ENCODE measurements at regions not wholly inside any gene's neighbourhood (a gene's known extent, or its start where the extent isn't known, plus 50 kb on each side); places are given as distances from the start of the nearest gene placed in this dataset.
A peak's percentile ranks its signal among the peaks of the same experiment; 100 is the strongest.
"Not testable (repeated sequence)": the region's sequence is repeated elsewhere in the genome, so short reads cannot be mapped to it uniquely, and the experiment has no call there.

DNA sequence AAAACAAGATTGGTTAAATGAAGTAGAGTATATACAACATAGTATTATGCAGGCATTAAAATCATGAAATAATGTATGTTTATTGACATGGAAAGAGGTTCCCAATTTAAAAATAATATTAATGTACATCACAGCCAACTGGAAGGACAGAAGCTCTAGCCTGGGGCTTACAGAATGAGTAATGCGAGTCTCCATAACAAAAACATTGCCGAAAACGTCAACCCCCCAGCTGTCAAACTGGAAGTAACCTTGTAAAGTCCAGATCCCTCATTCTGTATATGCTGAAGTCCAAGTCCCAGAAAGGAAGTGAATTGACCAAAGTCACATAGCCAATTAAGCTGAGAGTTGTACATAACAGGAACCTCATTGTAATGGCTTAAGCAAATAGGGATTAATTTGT lies 128.7 kb upstream of the ECI2 start:
- TF ChIP-seq, protein P1, sequence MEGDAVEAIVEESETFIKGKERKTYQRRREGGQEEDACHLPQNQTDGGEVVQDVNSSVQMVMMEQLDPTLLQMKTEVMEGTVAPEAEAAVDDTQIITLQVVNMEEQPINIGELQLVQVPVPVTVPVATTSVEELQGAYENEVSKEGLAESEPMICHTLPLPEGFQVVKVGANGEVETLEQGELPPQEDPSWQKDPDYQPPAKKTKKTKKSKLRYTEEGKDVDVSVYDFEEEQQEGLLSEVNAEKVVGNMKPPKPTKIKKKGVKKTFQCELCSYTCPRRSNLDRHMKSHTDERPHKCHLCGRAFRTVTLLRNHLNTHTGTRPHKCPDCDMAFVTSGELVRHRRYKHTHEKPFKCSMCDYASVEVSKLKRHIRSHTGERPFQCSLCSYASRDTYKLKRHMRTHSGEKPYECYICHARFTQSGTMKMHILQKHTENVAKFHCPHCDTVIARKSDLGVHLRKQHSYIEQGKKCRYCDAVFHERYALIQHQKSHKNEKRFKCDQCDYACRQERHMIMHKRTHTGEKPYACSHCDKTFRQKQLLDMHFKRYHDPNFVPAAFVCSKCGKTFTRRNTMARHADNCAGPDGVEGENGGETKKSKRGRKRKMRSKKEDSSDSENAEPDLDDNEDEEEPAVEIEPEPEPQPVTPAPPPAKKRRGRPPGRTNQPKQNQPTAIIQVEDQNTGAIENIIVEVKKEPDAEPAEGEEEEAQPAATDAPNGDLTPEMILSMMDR (IDR thresholded peaks at IDR 0.05; ENCODE audit: low read depth, low read length) = no peak
- no peak for DNase-seq (ENCODE audit: low read depth, low spot score)
- no peak overlapping the region for H3K4me3 ChIP-seq (ENCODE audit: low read depth, low read length)
- in situ Hi-C loops (cut with HindIII; ENCODE audit: low sequenced_read_pairs) = no loop called here

DNA sequence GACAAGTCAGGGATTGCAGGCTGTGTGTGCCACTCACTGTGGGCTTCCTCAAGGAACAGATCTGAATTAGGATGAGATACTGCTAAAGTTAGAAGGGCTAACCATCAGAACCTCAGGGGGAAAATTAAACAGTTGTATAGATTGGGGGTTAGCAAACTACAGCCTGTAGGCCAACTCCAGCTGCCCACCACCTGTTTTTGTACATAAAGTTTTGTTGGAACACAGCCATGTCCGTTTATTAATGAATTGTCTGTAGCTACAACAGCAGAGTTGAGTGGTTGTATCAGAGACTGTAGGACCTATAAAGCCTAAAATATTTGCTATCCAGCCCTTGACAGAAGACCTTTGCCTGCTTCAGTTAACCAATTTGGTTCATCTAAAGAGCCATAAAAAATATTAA lies 127.2 kb upstream of the ECI2 start:
- in situ Hi-C loops (cut with HindIII; ENCODE audit: low sequenced_read_pairs) = no loop called here
- no peak overlapping the region for H3K4me3 ChIP-seq (ENCODE audit: low read depth, low read length)
- TF ChIP-seq, protein P1 (IDR thresholded peaks at IDR 0.05; ENCODE audit: low read depth, low read length) = no peak
- no peak for DNase-seq (ENCODE audit: low read depth, low spot score)

DNA sequence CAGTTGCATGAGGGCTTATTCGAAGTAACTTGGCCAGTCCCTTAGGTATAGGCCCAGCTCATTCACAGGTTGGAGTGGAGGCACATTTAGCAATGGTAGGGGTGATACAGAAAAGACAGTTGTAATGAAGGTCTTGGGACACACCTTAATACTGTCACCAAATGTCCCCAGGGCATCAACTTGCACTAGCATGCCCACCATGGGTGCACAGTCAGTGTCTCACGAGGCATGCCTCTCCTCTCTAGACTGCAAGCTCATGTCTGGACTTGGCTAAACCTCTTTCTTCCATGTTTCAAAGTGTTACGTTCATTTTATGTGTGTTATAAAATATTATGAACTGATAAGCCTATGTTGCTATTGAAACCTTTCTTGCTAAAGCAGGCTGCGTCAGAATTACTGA lies 124.0 kb upstream of the ECI2 start:
- no peak for DNase-seq (ENCODE audit: low read depth, low spot score)
- TF ChIP-seq, protein P1 (IDR thresholded peaks at IDR 0.05; ENCODE audit: low read depth, low read length) = no peak
- H3K4me3 ChIP-seq (ENCODE audit: low read depth, low read length) = no peak overlapping the region
- in situ Hi-C loops (cut with HindIII; ENCODE audit: low sequenced_read_pairs) = no loop called here

DNA sequence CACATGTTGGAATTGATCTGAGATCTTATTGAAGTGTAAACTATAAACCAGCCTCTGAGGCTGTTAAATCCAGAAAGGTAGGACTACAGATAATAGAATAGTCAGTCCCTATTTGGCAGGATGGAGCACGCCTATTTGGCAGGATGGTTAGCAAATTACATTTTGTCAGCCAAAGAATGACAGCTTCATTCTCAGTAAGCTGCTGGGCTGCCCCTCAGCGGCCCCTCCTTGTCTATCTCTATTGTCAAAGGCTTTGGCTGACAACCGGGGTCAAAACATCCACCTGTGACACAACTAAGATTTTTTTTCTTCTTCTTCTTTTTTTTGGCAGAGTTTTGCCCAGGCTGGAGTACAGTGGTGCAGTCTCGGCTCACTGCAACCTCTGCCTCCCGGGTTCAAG lies 123.4 kb upstream of the ECI2 start:
- TF ChIP-seq, protein P1 (IDR thresholded peaks at IDR 0.05; ENCODE audit: low read depth, low read length) = no peak

DNA sequence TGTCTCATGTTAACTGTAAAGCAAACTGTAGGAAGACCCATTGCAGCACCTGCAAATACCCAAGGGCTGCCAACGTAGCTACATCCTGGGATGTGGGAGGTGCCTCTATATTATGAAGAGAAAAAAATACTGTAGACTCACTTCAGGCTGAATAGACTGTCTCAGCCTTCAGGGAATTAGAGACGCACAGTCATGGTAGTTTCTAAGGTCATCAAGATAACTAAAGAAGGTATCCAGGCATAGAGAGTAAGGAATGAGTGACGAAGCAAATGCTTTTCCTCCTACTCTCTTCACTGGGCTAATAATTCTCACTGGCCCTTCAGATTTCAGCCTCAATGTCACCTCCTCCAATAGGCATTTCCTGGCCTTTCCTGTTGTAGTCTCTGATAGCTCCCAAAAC lies 121.6 kb upstream of the ECI2 start:
- no peak for DNase-seq (ENCODE audit: low read depth, low spot score)
- no peak overlapping the region for H3K4me3 ChIP-seq (ENCODE audit: low read depth, low read length)
- TF ChIP-seq, protein P1 (IDR thresholded peaks at IDR 0.05; ENCODE audit: low read depth, low read length) = no peak
- in situ Hi-C loops (cut with HindIII; ENCODE audit: low sequenced_read_pairs) = no loop called here

More for the DNA sequence above, 123.4 kb upstream of the ECI2 start:
- DNase-seq (ENCODE audit: low read depth, low spot score) = no peak
- in situ Hi-C loops (cut with HindIII; ENCODE audit: low sequenced_read_pairs) = no loop called here
- no peak overlapping the region for H3K4me3 ChIP-seq (ENCODE audit: low read depth, low read length)

DNA sequence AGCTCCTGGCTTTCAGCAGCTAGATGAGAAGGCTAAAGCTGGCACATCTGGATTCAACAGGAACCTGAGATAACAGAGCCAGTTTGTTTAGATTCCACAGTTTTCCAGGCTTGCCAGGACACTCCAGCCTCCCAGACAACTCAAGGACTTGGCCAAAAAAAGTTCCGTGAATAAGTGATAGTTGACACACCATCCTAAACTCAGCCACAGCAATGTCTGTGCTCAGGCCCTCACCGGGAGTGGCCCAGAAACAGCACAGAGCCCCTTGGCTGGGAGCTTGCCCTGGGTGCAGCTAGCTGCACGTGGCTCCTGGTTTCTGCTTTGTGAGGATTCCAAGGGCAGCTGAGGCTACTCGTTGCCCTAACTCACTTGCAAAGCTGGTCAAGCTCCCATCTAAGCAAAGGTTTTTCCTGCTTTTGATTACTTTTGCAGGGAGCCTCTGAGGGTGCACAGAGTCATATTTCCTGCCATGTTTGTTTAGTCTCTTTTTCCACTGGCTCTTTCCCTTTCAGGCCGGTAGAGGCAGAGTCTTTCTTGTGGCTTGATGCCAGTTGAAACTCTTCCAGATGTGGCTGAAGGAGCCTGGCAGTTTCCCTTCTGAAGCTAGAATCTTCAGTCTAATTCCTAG lies 118.3 kb upstream of the ECI2 start:
- DNase-seq (ENCODE audit: low read depth, low spot score) = peak; percentile 81
- no peak overlapping the region for H3K4me3 ChIP-seq (ENCODE audit: low read depth, low read length)
- in situ Hi-C loops (cut with HindIII; ENCODE audit: low sequenced_read_pairs) = no loop called here
- TF ChIP-seq, protein P1 (IDR thresholded peaks at IDR 0.05; ENCODE audit: low read depth, low read length) = peak; percentile 80

DNA sequence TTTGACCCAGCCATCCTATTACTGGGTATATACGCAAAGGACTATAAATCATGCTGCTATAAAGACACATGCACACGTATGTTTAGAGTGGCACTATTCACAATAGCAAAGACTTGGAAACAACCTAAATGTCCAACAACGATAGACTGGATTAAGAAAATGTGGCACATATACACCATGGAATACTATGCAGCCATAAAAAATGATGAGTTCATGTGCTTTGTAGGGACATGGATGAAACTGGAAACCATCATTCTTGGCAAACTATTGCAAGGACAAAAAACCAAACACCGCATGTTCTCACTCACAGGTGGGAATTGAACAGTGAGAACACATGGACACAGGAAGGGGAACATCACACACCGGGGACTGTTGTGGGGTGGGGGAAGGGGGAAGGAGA lies 117.1 kb upstream of the ECI2 start:
- DNase-seq (ENCODE audit: low read depth, low spot score); in situ Hi-C loops (cut with HindIII; ENCODE audit: low sequenced_read_pairs); H3K4me3 ChIP-seq (ENCODE audit: low read depth, low read length): not testable (repeated sequence)
